DND-41 (cell line): ENCODE measurements at regions not wholly inside any gene's neighbourhood (a gene's known extent, or its start where the extent isn't known, plus 50 kb on each side); places are given as distances from the start of the nearest gene placed in this dataset.

ENCODE experiments used
- CTCF ChIP-seq: IDR thresholded peaks from 2 replicates; pipeline ENCODE4 v1.5.1; 2012; ENCODE audit warnings: borderline replicate concordance, low read length, moderate library complexity, mild to moderate bottlenecking; ENCODE audit not compliant: poor library complexity, severe bottlenecking; ENCODE audit errors: extremely low read depth
- EZH2 ChIP-seq: IDR thresholded peaks from 3 replicates; pipeline ENCODE4 v1.6.1; 2012; ENCODE audit warnings: borderline replicate concordance, low read depth, mild to moderate bottlenecking, moderate library complexity, low read length, inconsistent platforms; ENCODE audit not compliant: severe bottlenecking

- TF ChIP-seq CTCF (no peak), EZH2 (no peak)
These were observed 2110.9 kb downstream of the PCDH7 start for GRCh38 chr4:32831104-32831503.
